Kidney epithelial cell (primary cell): ENCODE measurements at regions not wholly inside any gene's neighbourhood (a gene's known extent, or its start where the extent isn't known, plus 50 kb on each side); places are given as distances from the start of the nearest gene placed in this dataset.

ENCODE experiments used
- DNase-seq: peaks from one replicate; pipeline ENCODE4 v3.0.0-alpha.2; 2010; ENCODE audit warnings: low read depth
- H3K27me3 ChIP-seq: 2 replicates; pipeline ENCODE4 v1.6.0; 2011; ENCODE audit warnings: low read length; ENCODE audit not compliant: control insufficient read depth, insufficient read depth
- H3K36me3 ChIP-seq: 2 replicates; pipeline ENCODE4 v1.5.1; 2011; ENCODE audit warnings: low read length; ENCODE audit not compliant: control insufficient read depth, insufficient read depth
- H3K4me3 ChIP-seq: 2 replicates; pipeline ENCODE4 v1.5.1; 2011; ENCODE audit warnings: low read depth, mild to moderate bottlenecking, control low read depth, low read length
- TF ChIP-seq, protein P1 (sequence below): IDR thresholded peaks from 2 replicates; pipeline ENCODE4 v1.5.1; 2011; ENCODE audit warnings: mild to moderate bottlenecking, moderate library complexity, low read length, control low read depth, inconsistent platforms; ENCODE audit not compliant: insufficient read depth, poor library complexity, severe bottlenecking

GRCh38 chr12:72110937-72111650 lies 161.1 kb upstream of the TRHDE start:
- H3K27me3 ChIP-seq: no peaks in the 10 kb centered on the region
- DNase-seq: no peak
- no peaks in the 10 kb centered on the region for H3K36me3 ChIP-seq
- TF ChIP-seq, protein P1, sequence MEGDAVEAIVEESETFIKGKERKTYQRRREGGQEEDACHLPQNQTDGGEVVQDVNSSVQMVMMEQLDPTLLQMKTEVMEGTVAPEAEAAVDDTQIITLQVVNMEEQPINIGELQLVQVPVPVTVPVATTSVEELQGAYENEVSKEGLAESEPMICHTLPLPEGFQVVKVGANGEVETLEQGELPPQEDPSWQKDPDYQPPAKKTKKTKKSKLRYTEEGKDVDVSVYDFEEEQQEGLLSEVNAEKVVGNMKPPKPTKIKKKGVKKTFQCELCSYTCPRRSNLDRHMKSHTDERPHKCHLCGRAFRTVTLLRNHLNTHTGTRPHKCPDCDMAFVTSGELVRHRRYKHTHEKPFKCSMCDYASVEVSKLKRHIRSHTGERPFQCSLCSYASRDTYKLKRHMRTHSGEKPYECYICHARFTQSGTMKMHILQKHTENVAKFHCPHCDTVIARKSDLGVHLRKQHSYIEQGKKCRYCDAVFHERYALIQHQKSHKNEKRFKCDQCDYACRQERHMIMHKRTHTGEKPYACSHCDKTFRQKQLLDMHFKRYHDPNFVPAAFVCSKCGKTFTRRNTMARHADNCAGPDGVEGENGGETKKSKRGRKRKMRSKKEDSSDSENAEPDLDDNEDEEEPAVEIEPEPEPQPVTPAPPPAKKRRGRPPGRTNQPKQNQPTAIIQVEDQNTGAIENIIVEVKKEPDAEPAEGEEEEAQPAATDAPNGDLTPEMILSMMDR: no peak
- no peak overlapping the region for H3K4me3 ChIP-seq

DNA sequence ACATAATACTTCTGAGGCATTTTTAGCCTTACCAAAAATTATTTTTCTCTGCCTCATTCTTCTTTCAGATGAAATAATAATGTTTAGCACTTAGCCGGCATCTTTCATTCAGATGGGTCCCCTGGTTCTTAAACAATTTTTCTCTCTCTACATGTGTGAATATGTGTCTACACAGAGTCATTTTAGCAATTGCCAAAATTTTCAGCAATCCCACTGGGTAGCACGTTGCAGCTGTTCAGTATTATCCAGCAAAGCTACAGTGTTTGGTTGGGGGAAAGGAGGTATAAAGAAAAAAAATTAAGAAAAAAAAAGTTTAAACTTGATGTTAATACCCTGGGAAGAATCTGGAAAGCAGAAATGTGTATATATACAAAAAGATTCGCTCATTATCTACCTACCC lies 160.5 kb upstream of the TRHDE start:
- TF ChIP-seq, protein P1: no peak
- no peaks in the 10 kb centered on the region for H3K36me3 ChIP-seq

GRCh38 chr12:72133497-72134055 lies 138.6 kb upstream of the TRHDE start:
- Histone ChIP-seq H3K4me3 (no peak overlapping the region), H3K36me3 (no peaks in the 10 kb centered on the region), H3K27me3 (no peaks in the 10 kb centered on the region)
- no peak for DNase-seq
- TF ChIP-seq, protein P1: peak; percentile 1

More for the DNA sequence above, 160.5 kb upstream of the TRHDE start:
- H3K4me3 ChIP-seq: no peak overlapping the region
- no peak for DNase-seq
- H3K27me3 ChIP-seq: no peaks in the 10 kb centered on the region

- TF ChIP-seq, protein P1: no peak
- H3K4me3 ChIP-seq: no peak overlapping the region
- DNase-seq: no peak
- no peaks in the 10 kb centered on the region for H3K27me3 ChIP-seq
- H3K36me3 ChIP-seq: no peaks in the 10 kb centered on the region
These were observed 137.7 kb upstream of the TRHDE start for GRCh38 chr12:72134246-72135020.

GRCh38 chr12:72135021-72135301 lies 137.2 kb upstream of the TRHDE start:
- DNase-seq: no peak
- no peaks in the 10 kb centered on the region for H3K27me3 ChIP-seq
- H3K36me3 ChIP-seq: no peaks in the 10 kb centered on the region
- TF ChIP-seq, protein P1: no peak
- no peak overlapping the region for H3K4me3 ChIP-seq

- no peak for DNase-seq
- H3K27me3 ChIP-seq: no peaks in the 10 kb centered on the region
- no peaks in the 10 kb centered on the region for H3K36me3 ChIP-seq
- TF ChIP-seq, protein P1: no peak
- H3K4me3 ChIP-seq: no peak overlapping the region
These were observed 135.4 kb upstream of the TRHDE start for GRCh38 chr12:72136792-72137191.
